ENCODE measurements at regions not wholly inside any gene's neighbourhood (a gene's known extent, or its start where the extent isn't known, plus 50 kb on each side); places are given as distances from the start of the nearest gene placed in this dataset.

- TF ChIP-seq CTCF (IDR thresholded peaks at IDR 0.05) (no peak), POLR2A (IDR thresholded peaks at IDR 0.05) (no peak)
These were observed 621.2 kb upstream of the FBXO33 start for GRCh38 chr14:40053416-40053815.
